GM18867 (cell line): ENCODE measurements at regions not wholly inside any gene's neighbourhood (a gene's known extent, or its start where the extent isn't known, plus 50 kb on each side); places are given as distances from the start of the nearest gene placed in this dataset.

Experiments
- ATAC-seq: cut with Tn5 transposase; IDR thresholded peaks from one replicate; pipeline ENCODE4 v1.9.1; 2021; ENCODE audit warnings: mild to moderate bottlenecking, moderate library complexity; ENCODE audit not compliant: unreplicated experiment

GRCh38 chrX:125778261-125778660, 387.8 kb downstream of the DCAF12L2 start:
- ATAC-seq, result no peak

GRCh38 chrX:125782184-125782583, 383.9 kb downstream of the DCAF12L2 start:
- ATAC-seq, result no peak

GRCh38 chrX:125786316-125786715, 379.8 kb downstream of the DCAF12L2 start:
- no peak for ATAC-seq

- ATAC-seq, result no peak
Measured at GRCh38 chrX:125791787-125792186, 374.3 kb downstream of the DCAF12L2 start.

GRCh38 chrX:125810856-125811255, 355.2 kb downstream of the DCAF12L2 start:
- ATAC-seq, result no peak

- no peak for ATAC-seq
Measured at GRCh38 chrX:125826080-125826479, 340.0 kb downstream of the DCAF12L2 start.

- no peak for ATAC-seq
Measured at GRCh38 chrX:125826774-125827451, 339.2 kb downstream of the DCAF12L2 start.

- ATAC-seq, result no peak
Measured at GRCh38 chrX:125846271-125846670, 319.8 kb downstream of the DCAF12L2 start.

GRCh38 chrX:125850693-125851092, 315.4 kb downstream of the DCAF12L2 start:
- ATAC-seq, result no peak

- no peak for ATAC-seq
Measured at GRCh38 chrX:125883169-125883568, 282.9 kb downstream of the DCAF12L2 start.

- ATAC-seq, result no peak
Measured at GRCh38 chrX:125894947-125895346, 271.1 kb downstream of the DCAF12L2 start.

- no peak for ATAC-seq
Measured at GRCh38 chrX:125895518-125895917, 270.6 kb downstream of the DCAF12L2 start.

GRCh38 chrX:125926295-125926694, 239.8 kb downstream of the DCAF12L2 start:
- ATAC-seq, result no peak

- ATAC-seq, result no peak
Measured at GRCh38 chrX:125940985-125941384, 225.1 kb downstream of the DCAF12L2 start.

GRCh38 chrX:125947501-125947900, 218.6 kb downstream of the DCAF12L2 start:
- no peak for ATAC-seq

GRCh38 chrX:125952973-125953372, 213.1 kb downstream of the DCAF12L2 start:
- ATAC-seq, result no peak

GRCh38 chrX:125953814-125954213, 212.3 kb downstream of the DCAF12L2 start:
- no peak for ATAC-seq

- no peak for ATAC-seq
Measured at GRCh38 chrX:125954236-125954635, 211.9 kb downstream of the DCAF12L2 start.

- no peak for ATAC-seq
Measured at GRCh38 chrX:125977851-125978250, 188.2 kb downstream of the DCAF12L2 start.

- ATAC-seq, result no peak
Measured at GRCh38 chrX:125998432-125998831, 167.7 kb downstream of the DCAF12L2 start.

GRCh38 chrX:126027229-126027628, 138.9 kb downstream of the DCAF12L2 start:
- no peak for ATAC-seq

- no peak for ATAC-seq
Measured at GRCh38 chrX:126030021-126030420, 136.1 kb downstream of the DCAF12L2 start.

GRCh38 chrX:126063984-126064383, 102.1 kb downstream of the DCAF12L2 start:
- no peak for ATAC-seq
